ENCODE measurements at regions not wholly inside any gene's neighbourhood (a gene's known extent, or its start where the extent isn't known, plus 50 kb on each side); places are given as distances from the start of the nearest gene placed in this dataset.

DNA sequence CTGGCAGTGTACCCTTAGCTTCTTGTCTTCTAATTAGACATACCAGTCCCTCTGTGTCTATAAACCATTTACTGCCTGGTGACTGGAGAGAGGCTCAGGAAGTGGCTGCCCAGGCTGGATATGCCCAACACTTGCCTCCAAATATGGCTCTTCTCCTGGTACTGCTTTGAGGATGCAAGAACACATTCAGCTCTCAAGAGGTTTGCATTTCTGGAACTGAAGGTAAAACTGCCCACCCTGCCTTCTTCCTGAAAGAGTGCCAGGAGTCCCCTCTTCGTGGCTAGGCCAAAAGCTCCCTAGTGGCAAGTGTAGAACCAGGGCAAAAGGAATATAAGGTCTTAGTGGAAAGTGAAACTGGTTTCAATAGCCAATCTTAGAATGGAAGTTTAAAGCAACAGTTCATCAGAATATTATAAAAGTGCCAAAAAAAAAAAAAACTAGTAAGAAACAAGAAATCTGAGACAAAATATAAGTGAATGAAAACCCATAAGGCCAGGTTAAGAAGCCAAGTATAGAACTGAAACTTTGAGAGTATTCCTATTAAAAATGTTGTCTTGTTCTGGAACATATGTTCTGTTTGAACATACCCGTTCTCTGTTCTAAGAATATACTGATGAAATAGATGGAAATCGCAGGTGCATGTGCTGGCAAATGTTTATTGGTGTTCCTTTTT, 77.2 kb upstream of the CTTNBP2NL start:
- Mint-ChIP-seq H3K27me3 (ENCODE audit: low read depth) (peaks cover 44% of the 10 kb centered on the region), H3K36me3 (ENCODE audit: low read depth) (peaks cover 2% of the 10 kb centered on the region)

GRCh38 chr1:112319371-112320040, 76.5 kb upstream of the CTTNBP2NL start:
- Mint-ChIP-seq H3K27me3 (ENCODE audit: low read depth) (peaks cover 50% of the 10 kb centered on the region), H3K4me1 (ENCODE audit: low read depth) (no peaks in the 10 kb centered on the region), H3K4me3 (ENCODE audit: unreplicated experiment) (no peak overlapping the region), H3K9me3 (ENCODE audit: low read depth) (no peaks in the 10 kb centered on the region), H3K27ac (ENCODE audit: unreplicated experiment) (no peak overlapping the region), H3K36me3 (ENCODE audit: low read depth) (peaks cover 1% of the 10 kb centered on the region)
- no peak for DNase-seq (ENCODE audit: low spot score)
- TF ChIP-seq, protein P1, sequence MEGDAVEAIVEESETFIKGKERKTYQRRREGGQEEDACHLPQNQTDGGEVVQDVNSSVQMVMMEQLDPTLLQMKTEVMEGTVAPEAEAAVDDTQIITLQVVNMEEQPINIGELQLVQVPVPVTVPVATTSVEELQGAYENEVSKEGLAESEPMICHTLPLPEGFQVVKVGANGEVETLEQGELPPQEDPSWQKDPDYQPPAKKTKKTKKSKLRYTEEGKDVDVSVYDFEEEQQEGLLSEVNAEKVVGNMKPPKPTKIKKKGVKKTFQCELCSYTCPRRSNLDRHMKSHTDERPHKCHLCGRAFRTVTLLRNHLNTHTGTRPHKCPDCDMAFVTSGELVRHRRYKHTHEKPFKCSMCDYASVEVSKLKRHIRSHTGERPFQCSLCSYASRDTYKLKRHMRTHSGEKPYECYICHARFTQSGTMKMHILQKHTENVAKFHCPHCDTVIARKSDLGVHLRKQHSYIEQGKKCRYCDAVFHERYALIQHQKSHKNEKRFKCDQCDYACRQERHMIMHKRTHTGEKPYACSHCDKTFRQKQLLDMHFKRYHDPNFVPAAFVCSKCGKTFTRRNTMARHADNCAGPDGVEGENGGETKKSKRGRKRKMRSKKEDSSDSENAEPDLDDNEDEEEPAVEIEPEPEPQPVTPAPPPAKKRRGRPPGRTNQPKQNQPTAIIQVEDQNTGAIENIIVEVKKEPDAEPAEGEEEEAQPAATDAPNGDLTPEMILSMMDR (IDR thresholded peaks at IDR 0.05), result no peak

More for the DNA sequence above, 77.2 kb upstream of the CTTNBP2NL start:
- no peaks in the 10 kb centered on the region for H3K9me3 Mint-ChIP-seq (ENCODE audit: low read depth)
- no peak overlapping the region for H3K4me3 Mint-ChIP-seq (ENCODE audit: unreplicated experiment)
- no peaks in the 10 kb centered on the region for H3K4me1 Mint-ChIP-seq (ENCODE audit: low read depth)
- H3K27ac Mint-ChIP-seq (ENCODE audit: unreplicated experiment), result no peak overlapping the region
- DNase-seq (ENCODE audit: low spot score), result no peak
- TF ChIP-seq, protein P1 (IDR thresholded peaks at IDR 0.05), result no peak

DNA sequence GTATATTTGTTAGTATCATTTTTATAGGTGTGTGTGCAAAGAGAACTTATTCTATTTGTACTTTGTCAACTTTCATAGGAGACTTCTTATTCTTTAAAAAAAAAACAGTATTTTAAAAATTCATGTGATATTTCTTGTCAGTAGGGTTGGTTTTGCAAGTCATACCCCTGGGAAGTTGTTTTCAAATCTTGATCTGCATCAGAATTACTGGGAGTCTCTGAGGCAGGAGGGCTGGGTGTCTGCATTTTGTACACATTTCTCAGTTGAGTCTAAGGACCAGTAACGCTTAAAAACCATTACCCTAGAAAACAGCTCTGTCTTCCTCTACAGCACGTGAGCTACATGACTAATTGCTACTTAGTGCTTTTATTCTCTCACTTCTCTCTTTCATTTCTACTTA, 76.0 kb upstream of the CTTNBP2NL start:
- Mint-ChIP-seq H3K27ac (ENCODE audit: unreplicated experiment) (no peak overlapping the region), H3K27me3 (ENCODE audit: low read depth) (peaks cover 49% of the 10 kb centered on the region)

DNA sequence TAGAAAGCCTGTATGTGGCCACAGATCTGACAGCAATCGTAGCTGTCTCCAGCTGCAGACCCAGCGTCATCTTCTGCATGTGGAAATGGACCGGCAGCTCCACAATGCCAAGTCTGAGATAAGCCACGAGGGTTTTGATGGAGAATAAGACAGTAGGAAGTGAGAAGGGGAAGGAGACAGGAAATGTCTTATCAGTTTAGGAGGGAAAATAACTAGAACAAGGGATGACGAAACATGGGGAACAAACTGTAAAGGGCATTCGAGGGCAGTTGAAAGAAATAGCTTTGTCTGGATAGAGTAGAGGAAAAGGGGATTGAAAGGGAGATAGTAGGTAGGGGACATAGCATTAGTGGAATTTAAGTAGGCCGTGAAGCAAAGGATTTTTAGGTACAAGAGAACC, 74.0 kb upstream of the CTTNBP2NL start:
- TF ChIP-seq, protein P1 (IDR thresholded peaks at IDR 0.05), result no peak
- no peaks in the 10 kb centered on the region for H3K36me3 Mint-ChIP-seq (ENCODE audit: low read depth)
- H3K9me3 Mint-ChIP-seq (ENCODE audit: low read depth), result no peaks in the 10 kb centered on the region
- no peak overlapping the region for H3K4me3 Mint-ChIP-seq (ENCODE audit: unreplicated experiment)
- H3K4me1 Mint-ChIP-seq (ENCODE audit: low read depth), result peaks cover 3% of the 10 kb centered on the region
- DNase-seq (ENCODE audit: low spot score), result no peak
- peaks cover 54% of the 10 kb centered on the region for H3K27me3 Mint-ChIP-seq (ENCODE audit: low read depth)
- no peak overlapping the region for H3K27ac Mint-ChIP-seq (ENCODE audit: unreplicated experiment)

More for the DNA sequence above, 76.0 kb upstream of the CTTNBP2NL start:
- TF ChIP-seq, protein P1 (IDR thresholded peaks at IDR 0.05), result no peak
- no peak for DNase-seq (ENCODE audit: low spot score)
- Mint-ChIP-seq H3K4me1 (ENCODE audit: low read depth) (no peaks in the 10 kb centered on the region), H3K36me3 (ENCODE audit: low read depth) (no peaks in the 10 kb centered on the region), H3K4me3 (ENCODE audit: unreplicated experiment) (no peak overlapping the region), H3K9me3 (ENCODE audit: low read depth) (no peaks in the 10 kb centered on the region)

- DNase-seq (ENCODE audit: low spot score), result no peak
- H3K9me3 Mint-ChIP-seq (ENCODE audit: low read depth), result no peaks in the 10 kb centered on the region
- H3K36me3 Mint-ChIP-seq (ENCODE audit: low read depth), result no peaks in the 10 kb centered on the region
- peaks cover 3% of the 10 kb centered on the region for H3K4me1 Mint-ChIP-seq (ENCODE audit: low read depth)
- H3K27ac Mint-ChIP-seq (ENCODE audit: unreplicated experiment), result no peak overlapping the region
- TF ChIP-seq, protein P1 (IDR thresholded peaks at IDR 0.05), result no peak
- H3K27me3 Mint-ChIP-seq (ENCODE audit: low read depth), result peaks cover 56% of the 10 kb centered on the region
- no peak overlapping the region for H3K4me3 Mint-ChIP-seq (ENCODE audit: unreplicated experiment)
Observed at GRCh38 chr1:112322983-112323678, 72.9 kb upstream of the CTTNBP2NL start.
